Endothelial cell of umbilical vein (primary cell): ENCODE measurements at regions not wholly inside any gene's neighbourhood (a gene's known extent, or its start where the extent isn't known, plus 50 kb on each side); places are given as distances from the start of the nearest gene placed in this dataset.

ENCODE experiments used
- CTCF ChIP-seq, 2 donors: IDR thresholded peaks; 1 replicate in 1 of 2; 2 replicates in 1 of 2; pipeline ENCODE4 v1.5.1; 2011; ENCODE audit warnings: low read length in 2 of 2, mild to moderate bottlenecking in 2 of 2, moderate library complexity in 2 of 2, control low read depth in 1 of 2, inconsistent platforms in 1 of 2, low read depth in 1 of 2; ENCODE audit not compliant: insufficient read depth in 1 of 2; ENCODE audit errors: extremely low read depth in 1 of 2
- POLR2A ChIP-seq: IDR thresholded peaks from 2 replicates; pipeline ENCODE4 v1.6.1; 2012; ENCODE audit warnings: low read depth, mild to moderate bottlenecking, control low read depth, low read length
- POLR2AphosphoS5 ChIP-seq: IDR thresholded peaks from 2 replicates; pipeline ENCODE4 v1.6.1; 2012; ENCODE audit warnings: low read depth, mild to moderate bottlenecking, control low read depth, low read length, moderate library complexity; ENCODE audit not compliant: insufficient read depth

- TF ChIP-seq POLR2AphosphoS5, result no peak
- no peak for TF ChIP-seq POLR2A
- TF ChIP-seq CTCF (IDR thresholded peaks at IDR 0.05; ENCODE audit: extremely low read depth in 1 of 2, insufficient read depth in 1 of 2, low read depth in 1 of 2, low read length in 2 of 2), result no peak
Observed at GRCh38 chr6:22470454-22471131, 98.8 kb upstream of the HDGFL1 start.
